Karpas-422 (cell line): ENCODE measurements at regions not wholly inside any gene's neighbourhood (a gene's known extent, or its start where the extent isn't known, plus 50 kb on each side); places are given as distances from the start of the nearest gene placed in this dataset.

ENCODE experiments used
- DNase-seq: peaks from one replicate; pipeline ENCODE4 v3.0.0-alpha.2; 2015
- H2AFZ ChIP-seq: fragments of 200-600 bp; sonication (generic); 2 replicates; pipeline ENCODE4 v1.6.1; 2014; ENCODE audit warnings: antibody characterized with exemption, low read length, mixed read lengths
- H3K27ac ChIP-seq: fragments of 200-600 bp; sonication (generic); 2 replicates; pipeline ENCODE4 v1.5.1; 2014; ENCODE audit warnings: mild to moderate bottlenecking, low read length, moderate library complexity
- H3K27me3 ChIP-seq: fragments of 200-600 bp; sonication (generic); 2 replicates; pipeline ENCODE4 v1.6.1; 2014; ENCODE audit warnings: low read length, mixed read lengths
- H3K36me3 ChIP-seq: fragments of 200-600 bp; sonication (generic); 2 replicates; pipeline ENCODE4 v1.6.1; 2014; ENCODE audit warnings: low read length, mixed read lengths; ENCODE audit not compliant: insufficient read depth
- H3K4me1 ChIP-seq: fragments of 200-600 bp; sonication (generic); 2 replicates; pipeline ENCODE4 v1.6.1; 2014; ENCODE audit warnings: mild to moderate bottlenecking, low read length, mixed read lengths
- H3K4me2 ChIP-seq: fragments of 200-600 bp; sonication (generic); 2 replicates; pipeline ENCODE4 v1.6.1; 2014; ENCODE audit warnings: low read length, low read depth, mild to moderate bottlenecking; ENCODE audit not compliant: poor library complexity, severe bottlenecking
- H3K4me3 ChIP-seq: fragments of 200-600 bp; sonication (generic); 2 replicates; pipeline ENCODE4 v1.5.1; 2014; ENCODE audit warnings: mild to moderate bottlenecking, antibody characterized with exemption, low read length, mixed read lengths
- H3K79me2 ChIP-seq: fragments of 200-600 bp; sonication (generic); 2 replicates; pipeline ENCODE4 v1.6.1; 2014; ENCODE audit warnings: mild to moderate bottlenecking, low read length, mixed read lengths
- H3K9ac ChIP-seq: fragments of 200-600 bp; sonication (generic); 2 replicates; pipeline ENCODE4 v1.6.0; 2014; ENCODE audit warnings: low read length
- H3K9me2 ChIP-seq: fragments of 200-600 bp; sonication (generic), shearing (Covaris generic); replicated peaks from 2 replicates; pipeline ENCODE4 v1.6.0; 2014; ENCODE audit warnings: mild to moderate bottlenecking, low read length, moderate library complexity; ENCODE audit not compliant: insufficient read depth
- H3K9me3 ChIP-seq: fragments of 300-700, 200-600 bp; sonication (generic); 2 replicates; pipeline ENCODE4 v1.6.1; 2014; ENCODE audit warnings: low read length, mixed read lengths
- H4K20me1 ChIP-seq: fragments of 200-600 bp; sonication (generic); 2 replicates; pipeline ENCODE4 v1.6.1; 2014; ENCODE audit warnings: mild to moderate bottlenecking, antibody characterized with exemption, low read length, low read depth; ENCODE audit not compliant: insufficient read depth

- Histone ChIP-seq H3K36me3 (no peaks in the 10 kb centered on the region), H3K79me2 (no peaks in the 10 kb centered on the region), H4K20me1 (no peaks in the 10 kb centered on the region), H3K9me2 (no peaks in the 10 kb centered on the region), H3K27me3 (no peaks in the 10 kb centered on the region), H3K9me3 (no peaks in the 10 kb centered on the region), H2AFZ (no peak overlapping the region), H3K4me3 (no peak overlapping the region), H3K9ac (no peak overlapping the region), H3K27ac (no peak overlapping the region), H3K4me1 (peaks cover 4% of the 10 kb centered on the region; the same call in 1 of the 2 replicates), H3K4me2 (no peak overlapping the region)
- no peak for DNase-seq
Measured at GRCh38 chr2:12415536-12415935, 301.2 kb upstream of the TRIB2 start.

DNA sequence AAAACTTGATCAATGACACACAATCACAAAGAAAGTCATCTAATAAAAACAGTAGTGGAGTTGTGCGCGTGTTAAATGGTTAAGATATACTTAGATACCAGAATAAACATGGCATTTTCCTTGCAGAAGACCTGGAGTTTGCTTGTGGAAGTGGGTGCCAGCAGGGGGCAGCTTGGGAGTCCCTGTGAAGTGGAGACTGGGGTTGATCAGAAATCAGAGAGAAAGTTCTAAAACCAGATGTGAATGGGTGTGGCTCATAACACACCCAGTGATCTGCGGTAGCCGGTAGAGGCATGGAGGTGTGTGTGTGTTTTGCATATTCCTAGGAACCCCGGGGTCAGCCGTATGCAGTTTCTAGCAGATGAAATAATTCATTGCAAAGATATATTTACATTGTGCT lies 300.1 kb upstream of the TRIB2 start:
- no peak overlapping the region for H3K9ac ChIP-seq
- no peaks in the 10 kb centered on the region for H3K9me2 ChIP-seq
- no peak overlapping the region for H2AFZ ChIP-seq
- peak; percentile 53 for DNase-seq
- no peaks in the 10 kb centered on the region for H3K79me2 ChIP-seq
- no peak overlapping the region for H3K4me2 ChIP-seq
- H3K9me3 ChIP-seq, result no peaks in the 10 kb centered on the region
- H3K27me3 ChIP-seq, result no peaks in the 10 kb centered on the region
- no peak overlapping the region for H3K4me3 ChIP-seq
- no peaks in the 10 kb centered on the region for H4K20me1 ChIP-seq
- no peak overlapping the region for H3K27ac ChIP-seq
- H3K36me3 ChIP-seq, result no peaks in the 10 kb centered on the region
- peaks cover 4% of the 10 kb centered on the region; the same call in 1 of the 2 replicates for H3K4me1 ChIP-seq

DNA sequence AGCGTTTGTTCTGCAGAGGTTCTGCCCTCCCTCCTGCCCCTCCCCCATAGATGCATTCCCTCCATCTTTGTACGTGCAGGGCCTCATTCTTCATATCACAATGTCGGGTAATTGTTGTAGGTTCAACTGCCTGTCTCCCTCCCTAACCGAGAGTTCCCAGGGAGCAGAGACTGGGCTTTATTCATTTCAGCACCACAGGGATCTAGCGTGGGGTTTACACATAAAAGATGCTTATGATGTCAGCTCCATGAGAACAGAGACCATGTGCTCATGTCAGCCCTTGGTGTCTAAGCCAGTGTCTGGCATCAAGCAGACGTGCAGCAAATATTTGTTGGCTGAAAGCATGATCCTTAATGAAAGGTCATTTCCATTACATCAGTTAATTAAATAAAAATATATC lies 298.9 kb upstream of the TRIB2 start:
- Histone ChIP-seq H4K20me1 (no peaks in the 10 kb centered on the region), H3K9me3 (no peaks in the 10 kb centered on the region), H2AFZ (no peak overlapping the region), H3K4me3 (no peak overlapping the region), H3K27ac (no peak overlapping the region), H3K4me2 (no peak overlapping the region), H3K4me1 (no peaks in the 10 kb centered on the region), H3K9me2 (no peaks in the 10 kb centered on the region), H3K9ac (no peak overlapping the region), H3K79me2 (no peaks in the 10 kb centered on the region), H3K36me3 (no peaks in the 10 kb centered on the region), H3K27me3 (no peaks in the 10 kb centered on the region)
- DNase-seq, result no peak

DNA sequence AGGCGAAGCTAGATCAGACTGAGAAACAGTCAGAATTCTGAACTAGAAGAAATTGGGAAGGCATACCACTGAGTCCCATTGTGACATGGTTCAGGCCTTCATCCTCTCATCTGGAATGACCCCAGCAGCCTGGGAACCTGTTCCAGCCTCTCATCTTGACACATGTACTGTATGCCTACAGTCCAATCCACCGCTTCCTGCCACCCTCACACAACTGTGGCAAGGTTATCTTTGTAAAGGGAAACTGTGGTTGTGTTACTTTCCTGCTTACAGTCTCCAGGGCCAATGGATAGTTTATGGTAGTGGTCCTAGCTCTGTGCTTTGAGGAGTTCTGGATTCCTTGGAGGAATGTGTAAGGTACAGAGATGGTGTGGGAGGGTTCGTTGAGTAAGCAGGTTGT lies 296.9 kb upstream of the TRIB2 start:
- no peak overlapping the region for H2AFZ ChIP-seq
- H3K9ac ChIP-seq, result no peak overlapping the region
- H3K4me2 ChIP-seq, result no peak overlapping the region
- H3K27ac ChIP-seq, result no peak overlapping the region
- H4K20me1 ChIP-seq, result no peaks in the 10 kb centered on the region
- H3K9me3 ChIP-seq, result no peaks in the 10 kb centered on the region
- H3K79me2 ChIP-seq, result no peaks in the 10 kb centered on the region
- no peaks in the 10 kb centered on the region for H3K27me3 ChIP-seq
- no peak for DNase-seq
- H3K9me2 ChIP-seq, result no peaks in the 10 kb centered on the region
- no peaks in the 10 kb centered on the region for H3K36me3 ChIP-seq
- no peak overlapping the region for H3K4me3 ChIP-seq
- no peaks in the 10 kb centered on the region for H3K4me1 ChIP-seq

- no peaks in the 10 kb centered on the region for H3K4me1 ChIP-seq
- no peaks in the 10 kb centered on the region for H3K79me2 ChIP-seq
- H2AFZ ChIP-seq, result no peak overlapping the region
- no peaks in the 10 kb centered on the region for H3K9me2 ChIP-seq
- no peaks in the 10 kb centered on the region for H3K36me3 ChIP-seq
- no peak overlapping the region for H3K9ac ChIP-seq
- H3K4me3 ChIP-seq, result no peak overlapping the region
- no peak overlapping the region for H3K27ac ChIP-seq
- no peak overlapping the region for H3K4me2 ChIP-seq
- no peaks in the 10 kb centered on the region for H4K20me1 ChIP-seq
- no peaks in the 10 kb centered on the region for H3K27me3 ChIP-seq
- H3K9me3 ChIP-seq, result no peaks in the 10 kb centered on the region
- DNase-seq, result no peak
Measured at GRCh38 chr2:12421046-12421445, 295.7 kb upstream of the TRIB2 start.

DNA sequence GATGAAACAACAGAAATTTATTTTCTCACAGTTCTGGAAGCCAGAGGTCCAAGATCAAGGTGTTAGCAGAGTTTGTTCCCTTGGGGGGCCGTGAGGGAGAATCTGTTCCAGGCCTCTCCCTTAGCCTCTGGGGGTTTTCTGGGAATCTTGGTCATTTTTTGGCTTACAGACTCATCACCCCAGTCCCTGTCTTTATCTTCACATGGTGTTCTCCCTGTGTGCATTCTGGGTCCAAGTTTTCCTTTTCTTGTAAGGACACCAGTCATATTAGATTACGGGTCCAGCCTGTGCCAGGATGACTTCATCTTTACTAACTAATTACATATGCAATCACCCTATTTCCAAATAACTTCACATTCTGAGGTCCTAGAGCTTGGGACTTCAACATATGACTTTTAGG lies 292.5 kb upstream of the TRIB2 start:
- no peaks in the 10 kb centered on the region for H3K36me3 ChIP-seq
- no peak overlapping the region for H3K9ac ChIP-seq
- no peaks in the 10 kb centered on the region for H3K9me3 ChIP-seq
- H3K27ac ChIP-seq, result no peak overlapping the region
- H3K9me2 ChIP-seq, result no peaks in the 10 kb centered on the region
- DNase-seq, result no peak
- no peak overlapping the region for H2AFZ ChIP-seq
- H3K27me3 ChIP-seq, result no peaks in the 10 kb centered on the region
- no peak overlapping the region for H3K4me2 ChIP-seq
- H3K4me3 ChIP-seq, result no peak overlapping the region
- H3K4me1 ChIP-seq, result no peaks in the 10 kb centered on the region
- no peaks in the 10 kb centered on the region for H4K20me1 ChIP-seq
- H3K79me2 ChIP-seq, result no peaks in the 10 kb centered on the region

DNA sequence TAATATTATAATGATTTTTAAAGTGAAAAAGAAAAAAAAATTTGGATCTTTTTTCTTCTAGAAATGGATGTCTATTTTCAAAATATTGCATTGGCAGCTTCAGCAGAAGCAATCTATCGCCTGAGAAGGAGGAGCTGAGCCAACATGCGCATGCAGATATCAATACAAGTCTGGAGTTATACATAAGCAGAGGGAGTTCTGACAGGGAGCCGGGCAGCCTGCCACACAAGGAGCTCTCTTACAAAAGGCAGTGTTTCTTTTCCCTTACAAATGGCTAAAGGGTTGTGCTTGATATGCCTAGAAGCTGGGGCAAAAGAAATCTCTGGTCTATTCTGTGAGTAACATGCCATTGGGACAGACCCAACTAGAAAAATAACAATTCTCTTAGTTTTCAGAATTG lies 291.9 kb upstream of the TRIB2 start:
- no peaks in the 10 kb centered on the region for H4K20me1 ChIP-seq
- DNase-seq, result no peak
- H3K9me2 ChIP-seq, result no peaks in the 10 kb centered on the region
- H3K36me3 ChIP-seq, result no peaks in the 10 kb centered on the region
- H3K4me1 ChIP-seq, result no peaks in the 10 kb centered on the region
- H3K27ac ChIP-seq, result no peak overlapping the region
- H3K27me3 ChIP-seq, result no peaks in the 10 kb centered on the region
- H3K79me2 ChIP-seq, result no peaks in the 10 kb centered on the region
- H3K4me2 ChIP-seq, result no peak overlapping the region
- no peak overlapping the region for H3K9ac ChIP-seq
- no peak overlapping the region for H2AFZ ChIP-seq
- H3K4me3 ChIP-seq, result no peak overlapping the region
- H3K9me3 ChIP-seq, result no peaks in the 10 kb centered on the region

DNA sequence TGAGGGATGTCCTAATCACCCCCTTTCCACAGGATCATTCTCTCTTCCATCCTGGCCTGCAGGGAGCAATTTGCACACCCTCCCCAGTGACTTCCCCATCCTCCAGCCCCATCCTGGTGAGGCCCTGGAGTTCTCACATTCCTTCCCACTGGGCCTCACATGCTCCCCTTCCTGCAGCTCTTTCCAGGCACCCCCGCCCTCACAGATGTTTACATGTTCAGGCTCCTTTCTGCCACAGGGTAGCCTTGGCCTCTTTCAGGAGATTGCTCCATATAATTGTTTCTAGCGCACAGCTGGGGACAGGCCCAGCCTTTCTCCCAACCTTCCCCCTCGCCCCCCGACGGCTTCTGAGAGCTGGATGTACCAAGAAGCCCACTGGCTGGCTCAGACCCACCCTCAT lies 288.4 kb upstream of the TRIB2 start:
- H3K4me2 ChIP-seq, result no peak overlapping the region
- no peak overlapping the region for H2AFZ ChIP-seq
- no peaks in the 10 kb centered on the region for H3K79me2 ChIP-seq
- no peaks in the 10 kb centered on the region for H3K9me3 ChIP-seq
- H3K27ac ChIP-seq, result no peak overlapping the region
- no peaks in the 10 kb centered on the region for H3K4me1 ChIP-seq
- no peaks in the 10 kb centered on the region for H3K27me3 ChIP-seq
- H3K4me3 ChIP-seq, result no peak overlapping the region
- H4K20me1 ChIP-seq, result no peaks in the 10 kb centered on the region
- no peak overlapping the region for H3K9ac ChIP-seq
- H3K36me3 ChIP-seq, result no peaks in the 10 kb centered on the region
- no peak for DNase-seq
- H3K9me2 ChIP-seq, result no peaks in the 10 kb centered on the region

DNA sequence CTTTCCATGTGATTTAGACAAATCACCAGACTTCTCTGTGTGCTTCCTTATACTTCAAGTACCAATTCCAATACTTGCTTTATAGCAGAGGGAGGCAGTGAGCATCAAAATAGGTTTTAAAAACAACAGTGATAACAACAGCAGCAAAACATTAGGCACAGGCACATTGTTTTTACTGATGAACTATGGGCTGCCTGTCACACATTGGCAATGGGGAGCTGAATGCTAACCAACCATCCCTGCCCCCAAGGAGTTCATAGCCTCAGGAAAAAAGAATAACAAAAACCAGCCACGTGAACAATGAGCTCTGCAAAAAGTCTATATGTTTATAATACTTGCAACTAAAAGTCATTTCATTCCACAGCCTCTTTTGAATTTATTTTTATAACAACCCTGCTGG lies 287.9 kb upstream of the TRIB2 start:
- H3K27ac ChIP-seq, result no peak overlapping the region
- H4K20me1 ChIP-seq, result no peaks in the 10 kb centered on the region
- no peak overlapping the region for H3K4me2 ChIP-seq
- no peaks in the 10 kb centered on the region for H3K9me3 ChIP-seq
- no peaks in the 10 kb centered on the region for H3K9me2 ChIP-seq
- no peaks in the 10 kb centered on the region for H3K36me3 ChIP-seq
- no peaks in the 10 kb centered on the region for H3K79me2 ChIP-seq
- H3K9ac ChIP-seq, result no peak overlapping the region
- H3K4me1 ChIP-seq, result no peaks in the 10 kb centered on the region
- no peak overlapping the region for H2AFZ ChIP-seq
- H3K27me3 ChIP-seq, result no peaks in the 10 kb centered on the region
- H3K4me3 ChIP-seq, result no peak overlapping the region
- no peak for DNase-seq
